ENCODE measurements at regions not wholly inside any gene's neighbourhood (a gene's known extent, or its start where the extent isn't known, plus 50 kb on each side); places are given as distances from the start of the nearest gene placed in this dataset.

DNA sequence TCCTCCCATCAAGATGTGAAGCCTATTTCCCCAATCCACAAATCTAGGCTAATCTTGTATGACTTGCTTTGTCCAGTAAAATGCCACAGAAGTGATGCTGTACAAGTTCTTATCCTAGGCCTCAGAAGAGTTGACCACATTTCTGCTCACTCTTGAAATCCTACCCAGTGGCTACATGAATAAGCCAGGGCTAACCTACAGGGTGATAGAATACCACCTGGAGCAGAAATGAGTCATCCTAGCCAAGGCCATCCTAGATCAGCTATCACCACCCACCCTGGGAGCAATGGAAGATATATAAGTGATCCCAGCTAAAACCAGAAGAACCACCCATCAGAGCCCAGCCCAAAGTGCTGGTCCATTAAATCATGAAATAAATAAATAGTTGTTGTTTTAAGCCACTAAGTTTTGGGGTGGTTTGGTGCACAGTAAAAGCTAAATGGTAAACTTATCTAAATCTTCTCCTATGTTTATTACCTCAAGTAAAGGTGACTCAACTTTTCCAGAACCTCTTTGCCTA is 105.1 kb downstream of the RPS29 start:
- no peak overlapping the region for H3K4me3 ChIP-seq (ENCODE audit: low read depth, low read length, poor library complexity, severe bottlenecking)
- H3K9ac ChIP-seq (ENCODE audit: low read length), result no peak overlapping the region
- no peak for TF ChIP-seq EZH2 (IDR thresholded peaks at IDR 0.05; ENCODE audit: borderline replicate concordance, low read length)
- TF ChIP-seq, protein P1, sequence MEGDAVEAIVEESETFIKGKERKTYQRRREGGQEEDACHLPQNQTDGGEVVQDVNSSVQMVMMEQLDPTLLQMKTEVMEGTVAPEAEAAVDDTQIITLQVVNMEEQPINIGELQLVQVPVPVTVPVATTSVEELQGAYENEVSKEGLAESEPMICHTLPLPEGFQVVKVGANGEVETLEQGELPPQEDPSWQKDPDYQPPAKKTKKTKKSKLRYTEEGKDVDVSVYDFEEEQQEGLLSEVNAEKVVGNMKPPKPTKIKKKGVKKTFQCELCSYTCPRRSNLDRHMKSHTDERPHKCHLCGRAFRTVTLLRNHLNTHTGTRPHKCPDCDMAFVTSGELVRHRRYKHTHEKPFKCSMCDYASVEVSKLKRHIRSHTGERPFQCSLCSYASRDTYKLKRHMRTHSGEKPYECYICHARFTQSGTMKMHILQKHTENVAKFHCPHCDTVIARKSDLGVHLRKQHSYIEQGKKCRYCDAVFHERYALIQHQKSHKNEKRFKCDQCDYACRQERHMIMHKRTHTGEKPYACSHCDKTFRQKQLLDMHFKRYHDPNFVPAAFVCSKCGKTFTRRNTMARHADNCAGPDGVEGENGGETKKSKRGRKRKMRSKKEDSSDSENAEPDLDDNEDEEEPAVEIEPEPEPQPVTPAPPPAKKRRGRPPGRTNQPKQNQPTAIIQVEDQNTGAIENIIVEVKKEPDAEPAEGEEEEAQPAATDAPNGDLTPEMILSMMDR (IDR thresholded peaks at IDR 0.05; ENCODE audit: low read length), result no peak
- no peak overlapping the region for H3K4me2 ChIP-seq (ENCODE audit: low read length)
- no peaks in the 10 kb centered on the region for H4K20me1 ChIP-seq (ENCODE audit: insufficient read depth, low read length)
- H3K36me3 ChIP-seq (ENCODE audit: insufficient read depth, low read length), result no peaks in the 10 kb centered on the region
- no peaks in the 10 kb centered on the region for H3K9me3 ChIP-seq (ENCODE audit: low read length)
- H3K4me1 ChIP-seq (ENCODE audit: insufficient read depth, low read length, severe bottlenecking), result no peaks in the 10 kb centered on the region
- H2AFZ ChIP-seq (ENCODE audit: low read length), result no peak overlapping the region
- H3F3A ChIP-seq (ENCODE audit: insufficient read depth, low read length), result no peaks in the 10 kb centered on the region
- H3K27me3 ChIP-seq (ENCODE audit: insufficient read depth, low read length), result no peaks in the 10 kb centered on the region
- no peak overlapping the region for H3K27ac ChIP-seq (ENCODE audit: low read depth, low read length, poor library complexity, severe bottlenecking)
- no peaks in the 10 kb centered on the region for H3K9me2 ChIP-seq (ENCODE audit: low read depth, low read length)
- no peaks in the 10 kb centered on the region for H3K79me2 ChIP-seq (ENCODE audit: insufficient read depth, low read length)

DNA sequence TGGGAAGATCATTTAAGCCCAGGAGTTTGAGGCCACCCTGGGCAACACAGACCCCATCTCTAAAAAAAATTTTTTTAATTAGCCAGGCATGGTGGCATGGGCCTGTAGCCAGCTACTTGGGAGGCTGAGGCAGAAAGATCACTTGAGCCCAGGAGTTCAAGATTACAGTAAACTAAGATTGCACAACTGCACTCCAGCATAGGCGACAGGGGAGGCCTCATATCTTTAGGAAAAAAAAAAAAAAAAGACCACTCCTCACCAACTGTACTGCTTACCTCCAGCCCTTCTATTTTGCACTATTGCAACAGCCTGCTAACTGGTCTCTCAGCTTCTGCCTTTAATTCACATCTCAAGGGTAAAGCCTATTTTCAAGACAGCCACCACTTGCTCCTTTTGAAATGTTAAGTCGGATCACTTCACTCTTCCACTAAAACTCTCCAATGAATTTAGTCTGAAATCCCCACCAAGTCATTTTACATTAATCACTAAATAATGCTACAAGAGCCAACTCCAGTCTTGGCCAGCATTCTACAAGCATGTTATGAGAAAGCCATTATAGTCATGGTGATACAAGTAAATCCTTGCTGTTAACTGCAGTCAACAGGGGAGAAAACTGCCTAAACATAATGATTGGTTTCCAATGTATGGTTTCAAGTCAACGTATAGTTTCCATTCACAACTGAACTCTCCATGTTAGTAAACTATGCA is 106.0 kb downstream of the RPS29 start:
- Histone ChIP-seq H3K9me3 (ENCODE audit: low read length) (no peaks in the 10 kb centered on the region), H3K79me2 (ENCODE audit: insufficient read depth, low read length) (no peaks in the 10 kb centered on the region), H3K36me3 (ENCODE audit: insufficient read depth, low read length) (no peaks in the 10 kb centered on the region), H3K27ac (ENCODE audit: low read depth, low read length, poor library complexity, severe bottlenecking) (no peak overlapping the region), H3F3A (ENCODE audit: insufficient read depth, low read length) (no peaks in the 10 kb centered on the region), H3K9ac (ENCODE audit: low read length) (no peak overlapping the region), H3K27me3 (ENCODE audit: insufficient read depth, low read length) (no peaks in the 10 kb centered on the region), H2AFZ (ENCODE audit: low read length) (no peak overlapping the region), H4K20me1 (ENCODE audit: insufficient read depth, low read length) (no peaks in the 10 kb centered on the region), H3K4me2 (ENCODE audit: low read length) (no peak overlapping the region), H3K4me1 (ENCODE audit: insufficient read depth, low read length, severe bottlenecking) (no peaks in the 10 kb centered on the region), H3K4me3 (ENCODE audit: low read depth, low read length, poor library complexity, severe bottlenecking) (no peak overlapping the region), H3K9me2 (ENCODE audit: low read depth, low read length) (no peaks in the 10 kb centered on the region)
- TF ChIP-seq, protein P1 (IDR thresholded peaks at IDR 0.05; ENCODE audit: low read length), result no peak
- TF ChIP-seq EZH2 (IDR thresholded peaks at IDR 0.05; ENCODE audit: borderline replicate concordance, low read length), result no peak

DNA sequence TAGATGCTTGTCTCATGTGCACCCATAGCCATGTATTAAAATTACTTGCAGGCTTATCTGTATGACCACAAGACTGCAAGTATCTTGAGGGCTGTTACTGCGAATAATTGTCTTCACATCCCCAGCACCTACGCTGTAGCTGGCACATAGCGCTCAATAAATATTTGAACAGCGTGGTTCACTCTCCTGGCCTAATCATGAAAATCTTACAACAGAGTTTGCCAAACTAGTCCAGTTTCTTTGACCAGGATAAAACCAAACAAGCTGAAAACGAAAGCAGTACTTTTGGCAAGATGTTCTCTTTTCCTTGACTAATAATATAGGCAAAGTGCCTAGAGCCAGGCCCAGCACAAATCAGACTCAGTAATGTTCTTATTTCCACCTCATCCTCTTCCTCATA is 106.7 kb downstream of the RPS29 start:
- no peaks in the 10 kb centered on the region for H3K36me3 ChIP-seq (ENCODE audit: insufficient read depth, low read length)
- no peaks in the 10 kb centered on the region for H3K79me2 ChIP-seq (ENCODE audit: insufficient read depth, low read length)
- H3K4me2 ChIP-seq (ENCODE audit: low read length), result no peak overlapping the region
- TF ChIP-seq EZH2 (IDR thresholded peaks at IDR 0.05; ENCODE audit: borderline replicate concordance, low read length), result no peak
- TF ChIP-seq, protein P1 (IDR thresholded peaks at IDR 0.05; ENCODE audit: low read length), result no peak
- H3F3A ChIP-seq (ENCODE audit: insufficient read depth, low read length), result no peaks in the 10 kb centered on the region
- no peaks in the 10 kb centered on the region for H4K20me1 ChIP-seq (ENCODE audit: insufficient read depth, low read length)
- no peak overlapping the region for H3K4me3 ChIP-seq (ENCODE audit: low read depth, low read length, poor library complexity, severe bottlenecking)
- no peaks in the 10 kb centered on the region for H3K27me3 ChIP-seq (ENCODE audit: insufficient read depth, low read length)
- no peaks in the 10 kb centered on the region for H3K4me1 ChIP-seq (ENCODE audit: insufficient read depth, low read length, severe bottlenecking)
- no peak overlapping the region for H3K27ac ChIP-seq (ENCODE audit: low read depth, low read length, poor library complexity, severe bottlenecking)
- no peaks in the 10 kb centered on the region for H3K9me3 ChIP-seq (ENCODE audit: low read length)
- no peak overlapping the region for H2AFZ ChIP-seq (ENCODE audit: low read length)
- no peak overlapping the region for H3K9ac ChIP-seq (ENCODE audit: low read length)
- no peaks in the 10 kb centered on the region for H3K9me2 ChIP-seq (ENCODE audit: low read depth, low read length)
